RWPE1 (cell line): ENCODE measurements at regions not wholly inside any gene's neighbourhood (a gene's known extent, or its start where the extent isn't known, plus 50 kb on each side); places are given as distances from the start of the nearest gene placed in this dataset.

ENCODE experiments used
- CTCF ChIA-PET: fragments of 350-600 bp; sonication (Branson Sonifier 250); formaldehyde crosslinking; extraction: SDS; loops from one replicate; lab custom pipeline; 2021; lab: Yijun Ruan, JAX
- POLR2A ChIA-PET: fragments of 400-600 bp; formaldehyde crosslinking; extraction: SDS; loops from one replicate; lab custom pipeline; 2020; ENCODE audit warnings: antibody characterized with exemption; ENCODE audit not compliant: low non-redundant PET; lab: Yijun Ruan, JAX
- DNase-seq: peaks from one replicate; pipeline ENCODE4 v3.0.0; 2012; ENCODE audit warnings: low spot score
- H3K27ac ChIP-seq: fragments of 450-650 bp; 2 replicates; pipeline ENCODE4 v1.5.1; 2017
- TF ChIP-seq, protein P1 (sequence below): fragments of 450-650 bp; conservative IDR thresholded peaks from 2 replicates; pipeline ENCODE4 v1.5.1; 2017; ENCODE audit warnings: low read depth, mild to moderate bottlenecking

DNA sequence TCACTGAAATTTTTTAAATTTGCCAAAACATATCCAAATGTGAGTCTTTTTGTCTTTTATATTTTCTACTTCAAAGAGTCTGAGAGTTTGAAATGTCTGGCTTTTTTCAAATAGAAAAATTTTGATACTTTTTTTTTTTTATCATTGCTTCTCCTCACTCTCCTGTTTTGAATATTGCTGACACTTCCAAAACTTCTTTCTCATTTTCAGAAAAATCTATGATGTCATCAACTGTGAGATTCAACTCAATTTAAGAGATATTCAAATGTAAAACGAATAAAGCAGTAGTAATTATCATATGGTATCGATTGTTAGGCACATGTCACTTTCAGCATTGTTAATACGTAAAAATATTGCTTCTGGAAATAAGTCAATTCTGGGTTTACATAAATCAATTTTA, 505.8 kb upstream of the STEAP1 start:
- TF ChIP-seq, protein P1, sequence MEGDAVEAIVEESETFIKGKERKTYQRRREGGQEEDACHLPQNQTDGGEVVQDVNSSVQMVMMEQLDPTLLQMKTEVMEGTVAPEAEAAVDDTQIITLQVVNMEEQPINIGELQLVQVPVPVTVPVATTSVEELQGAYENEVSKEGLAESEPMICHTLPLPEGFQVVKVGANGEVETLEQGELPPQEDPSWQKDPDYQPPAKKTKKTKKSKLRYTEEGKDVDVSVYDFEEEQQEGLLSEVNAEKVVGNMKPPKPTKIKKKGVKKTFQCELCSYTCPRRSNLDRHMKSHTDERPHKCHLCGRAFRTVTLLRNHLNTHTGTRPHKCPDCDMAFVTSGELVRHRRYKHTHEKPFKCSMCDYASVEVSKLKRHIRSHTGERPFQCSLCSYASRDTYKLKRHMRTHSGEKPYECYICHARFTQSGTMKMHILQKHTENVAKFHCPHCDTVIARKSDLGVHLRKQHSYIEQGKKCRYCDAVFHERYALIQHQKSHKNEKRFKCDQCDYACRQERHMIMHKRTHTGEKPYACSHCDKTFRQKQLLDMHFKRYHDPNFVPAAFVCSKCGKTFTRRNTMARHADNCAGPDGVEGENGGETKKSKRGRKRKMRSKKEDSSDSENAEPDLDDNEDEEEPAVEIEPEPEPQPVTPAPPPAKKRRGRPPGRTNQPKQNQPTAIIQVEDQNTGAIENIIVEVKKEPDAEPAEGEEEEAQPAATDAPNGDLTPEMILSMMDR: no peak
- CTCF ChIA-PET: no interaction called here
- POLR2A ChIA-PET: no interaction called here
- H3K27ac ChIP-seq: no peak overlapping the region
- no peak for DNase-seq

DNA sequence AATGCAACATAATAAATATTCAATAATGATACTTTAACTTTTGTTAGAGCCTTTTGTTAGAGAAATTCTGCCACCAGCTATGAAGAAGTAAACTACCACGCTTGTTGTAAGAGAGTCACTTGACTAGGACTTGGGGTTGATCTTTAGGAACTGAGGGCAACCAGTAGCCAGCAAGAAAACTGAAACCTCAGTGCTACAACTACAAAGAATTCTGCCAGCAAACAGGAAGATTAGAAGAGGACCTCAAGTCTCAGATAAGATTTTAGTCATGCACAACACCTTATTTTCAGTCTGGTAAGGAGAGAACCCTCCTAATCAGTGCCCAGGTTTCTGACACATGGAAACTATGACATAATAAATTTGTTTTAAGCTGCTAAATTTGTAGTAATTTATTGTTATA, 498.3 kb upstream of the STEAP1 start:
- POLR2A ChIA-PET: no interaction called here

DNA sequence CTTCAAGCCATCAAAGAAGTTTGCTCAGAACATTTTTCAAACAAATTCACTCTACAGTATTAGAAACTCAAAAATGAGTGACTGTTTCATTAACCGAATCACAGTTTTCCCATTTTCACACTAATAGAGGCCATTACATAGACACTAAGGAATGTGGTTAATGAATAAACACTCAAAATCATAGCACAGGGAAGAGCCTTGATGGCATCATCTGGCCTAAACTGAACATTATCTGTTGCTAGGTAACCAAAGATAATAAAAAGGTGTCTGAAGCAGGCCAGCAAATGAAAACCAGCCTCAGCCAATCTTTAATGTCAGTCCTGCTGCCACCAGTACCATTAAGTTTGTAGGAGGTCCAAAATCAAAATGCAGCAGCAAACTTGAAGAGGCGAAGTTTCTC, 492.4 kb upstream of the STEAP1 start:
- POLR2A ChIA-PET: no interaction called here
- no peak for DNase-seq
- H3K27ac ChIP-seq: no peak overlapping the region
- CTCF ChIA-PET: no interaction called here
- TF ChIP-seq, protein P1: no peak

More for the DNA sequence above, 498.3 kb upstream of the STEAP1 start:
- no peak for DNase-seq
- TF ChIP-seq, protein P1: no peak
- CTCF ChIA-PET: no interaction called here
- no peak overlapping the region for H3K27ac ChIP-seq

DNA sequence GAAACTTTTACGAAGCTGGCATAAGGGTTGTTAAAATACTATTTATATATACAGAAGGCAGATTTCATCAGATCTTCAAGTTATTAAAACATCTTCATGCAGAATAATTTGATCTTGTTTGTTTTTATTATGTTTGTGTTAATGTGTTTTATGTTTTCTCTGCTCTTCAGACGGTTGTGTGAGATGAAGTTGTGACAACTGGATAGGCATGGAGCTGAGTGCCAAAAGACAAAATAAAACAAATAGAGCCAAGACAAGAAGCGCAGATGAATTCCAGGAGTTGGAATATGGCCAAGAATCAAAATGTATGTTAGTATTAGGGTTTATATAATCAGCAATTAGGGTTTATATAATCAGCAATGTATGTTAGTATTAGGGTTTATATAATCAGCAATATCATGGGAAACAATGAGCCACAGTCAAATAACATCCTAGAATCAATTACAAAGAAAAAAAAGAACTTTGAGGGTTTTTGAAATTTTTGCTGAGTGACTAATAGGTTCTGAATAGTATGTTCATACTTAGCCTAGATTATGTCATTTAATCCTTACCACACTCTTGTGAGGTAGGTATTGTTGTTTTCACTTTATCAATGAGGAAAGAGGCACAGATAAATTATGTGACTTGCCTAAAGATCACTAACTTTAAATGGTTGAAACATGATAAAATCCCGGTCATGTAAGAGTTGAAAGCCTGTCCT, 488.0 kb upstream of the STEAP1 start:
- CTCF ChIA-PET: interaction anchor here (0.6 kb wide), 1 partner anchor 15 kb away, joined by 3 read pairs; no protein-coding TSS in a partner anchor
- POLR2A ChIA-PET: no interaction called here
- TF ChIP-seq, protein P1: no peak

DNA sequence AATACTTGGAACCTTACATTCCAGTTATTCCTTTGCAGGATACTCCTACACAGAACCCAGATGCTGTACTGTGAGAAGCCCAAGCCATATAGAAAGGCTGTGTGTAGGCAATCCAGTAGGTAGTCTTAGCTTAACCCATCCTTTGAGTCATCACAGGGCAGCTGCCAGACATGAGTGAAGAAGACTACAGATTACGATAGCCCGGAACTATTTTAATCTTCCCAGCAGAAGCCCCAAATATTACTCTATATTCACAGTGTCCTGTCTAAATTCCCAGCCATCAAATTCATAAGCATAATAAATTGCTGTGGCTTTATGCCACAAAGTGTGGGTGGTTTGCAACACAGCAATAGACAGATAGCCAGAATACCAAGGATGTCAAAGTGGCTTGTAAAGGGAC, 474.1 kb upstream of the STEAP1 start:
- CTCF ChIA-PET: interaction anchor here (0.6 kb wide), 1 partner anchor 1411 kb away, joined by 3 read pairs; no protein-coding TSS in a partner anchor
- no peak for DNase-seq

More for the DNA sequence above, 488.0 kb upstream of the STEAP1 start:
- DNase-seq: no peak
- H3K27ac ChIP-seq: no peak overlapping the region

DNA sequence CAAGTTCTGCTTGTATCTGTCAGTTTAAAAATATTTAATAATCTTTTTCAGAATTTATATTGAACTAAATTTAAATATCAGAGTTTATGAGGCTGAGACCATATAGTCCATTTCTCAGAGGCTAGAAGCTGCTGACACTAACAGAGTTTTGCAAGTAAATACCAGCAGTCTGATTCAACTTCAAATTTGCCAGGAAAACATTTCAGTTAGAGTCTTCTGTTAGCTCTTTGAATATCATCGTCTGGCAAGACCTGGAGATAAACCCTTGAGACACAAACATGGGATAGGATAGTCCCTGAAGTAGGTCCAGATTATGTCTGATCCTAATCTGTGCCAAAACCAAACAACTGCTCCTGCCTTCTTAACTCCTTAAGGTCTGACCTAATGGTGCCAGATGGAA, 472.8 kb upstream of the STEAP1 start:
- no peak for DNase-seq
- no peak overlapping the region for H3K27ac ChIP-seq
- ChIA-PET CTCF (interaction anchor here (0.8 kb wide), 1 partner anchor 274 kb away, joined by 4 read pairs; no protein-coding TSS in a partner anchor), POLR2A (no interaction called here)
- TF ChIP-seq, protein P1: no peak

More for the DNA sequence above, 474.1 kb upstream of the STEAP1 start:
- POLR2A ChIA-PET: no interaction called here
- TF ChIP-seq, protein P1: no peak
- H3K27ac ChIP-seq: no peak overlapping the region
